ENCODE measurements at regions not wholly inside any gene's neighbourhood (a gene's known extent, or its start where the extent isn't known, plus 50 kb on each side); places are given as distances from the start of the nearest gene placed in this dataset.

DNA sequence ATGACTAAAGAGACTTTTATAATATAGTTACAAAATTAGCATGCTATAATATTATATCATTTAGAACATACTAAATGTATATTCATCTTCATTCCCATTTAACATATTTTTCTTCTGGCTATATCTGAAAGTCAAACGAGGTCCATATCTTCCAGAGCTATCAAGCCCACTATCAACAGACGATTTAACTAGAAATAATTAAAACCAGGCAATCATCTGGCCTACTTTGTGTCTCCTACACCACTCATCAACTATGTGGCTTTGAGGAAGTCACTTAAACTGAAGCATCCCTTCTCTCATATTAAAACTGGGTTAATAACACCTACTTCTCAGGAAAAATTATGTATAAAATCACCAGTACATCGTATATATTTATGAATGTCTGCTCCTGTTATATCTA is 1330.5 kb upstream of the PABPC4L start:
- TF ChIP-seq, protein P1, sequence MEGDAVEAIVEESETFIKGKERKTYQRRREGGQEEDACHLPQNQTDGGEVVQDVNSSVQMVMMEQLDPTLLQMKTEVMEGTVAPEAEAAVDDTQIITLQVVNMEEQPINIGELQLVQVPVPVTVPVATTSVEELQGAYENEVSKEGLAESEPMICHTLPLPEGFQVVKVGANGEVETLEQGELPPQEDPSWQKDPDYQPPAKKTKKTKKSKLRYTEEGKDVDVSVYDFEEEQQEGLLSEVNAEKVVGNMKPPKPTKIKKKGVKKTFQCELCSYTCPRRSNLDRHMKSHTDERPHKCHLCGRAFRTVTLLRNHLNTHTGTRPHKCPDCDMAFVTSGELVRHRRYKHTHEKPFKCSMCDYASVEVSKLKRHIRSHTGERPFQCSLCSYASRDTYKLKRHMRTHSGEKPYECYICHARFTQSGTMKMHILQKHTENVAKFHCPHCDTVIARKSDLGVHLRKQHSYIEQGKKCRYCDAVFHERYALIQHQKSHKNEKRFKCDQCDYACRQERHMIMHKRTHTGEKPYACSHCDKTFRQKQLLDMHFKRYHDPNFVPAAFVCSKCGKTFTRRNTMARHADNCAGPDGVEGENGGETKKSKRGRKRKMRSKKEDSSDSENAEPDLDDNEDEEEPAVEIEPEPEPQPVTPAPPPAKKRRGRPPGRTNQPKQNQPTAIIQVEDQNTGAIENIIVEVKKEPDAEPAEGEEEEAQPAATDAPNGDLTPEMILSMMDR (IDR thresholded peaks at IDR 0.05; ENCODE audit: insufficient read depth, low read depth, low read length, missing control alignments), result no peak
- DNase-seq (ENCODE audit: low read depth), result no peak
- H3K4me3 ChIP-seq (ENCODE audit: low read depth, low read length), result no peak overlapping the region

DNA sequence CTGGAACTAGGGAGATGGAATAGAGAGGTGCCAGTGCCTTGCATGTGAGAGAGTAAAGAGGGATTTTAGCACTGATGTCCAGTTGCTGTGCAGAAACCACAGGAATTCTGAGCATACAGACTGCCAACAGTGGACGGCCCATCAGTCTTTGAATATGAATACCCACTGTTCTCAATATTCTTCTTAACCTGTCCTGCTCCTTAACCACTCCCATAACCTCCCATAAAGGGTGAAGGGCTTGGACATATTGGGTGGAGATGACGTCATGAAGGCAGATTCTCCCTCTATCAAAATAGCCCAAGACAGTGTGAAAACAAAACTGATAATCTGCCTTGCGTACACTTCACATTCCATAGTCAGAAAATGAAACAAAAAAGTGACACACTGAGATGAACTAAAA is 1313.7 kb upstream of the PABPC4L start:
- TF ChIP-seq, protein P1 (IDR thresholded peaks at IDR 0.05; ENCODE audit: insufficient read depth, low read depth, low read length, missing control alignments), result no peak
- no peak for DNase-seq (ENCODE audit: low read depth)
- H3K4me3 ChIP-seq (ENCODE audit: low read depth, low read length), result no peak overlapping the region

DNA sequence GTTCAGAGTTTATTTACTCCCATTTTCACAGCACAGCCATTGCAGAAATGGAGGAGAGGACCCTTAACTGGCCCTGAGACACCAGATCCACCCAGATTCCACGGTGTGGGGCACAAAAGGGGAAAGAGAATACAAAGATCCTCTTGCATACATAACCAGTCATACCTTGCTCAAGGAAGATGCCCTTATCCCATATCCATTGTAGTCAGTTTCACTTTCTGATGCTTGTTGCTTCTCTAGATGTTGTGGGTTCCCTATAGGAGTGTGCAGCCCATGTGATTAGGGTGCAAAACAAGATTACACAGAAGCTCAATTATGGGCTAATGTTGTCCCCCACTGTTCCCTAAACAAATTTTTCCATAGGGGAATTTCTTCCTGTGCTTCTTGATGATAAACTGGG is 1309.0 kb upstream of the PABPC4L start:
- DNase-seq (ENCODE audit: low read depth), result no peak
- TF ChIP-seq, protein P1 (IDR thresholded peaks at IDR 0.05; ENCODE audit: insufficient read depth, low read depth, low read length, missing control alignments), result no peak
- H3K4me3 ChIP-seq (ENCODE audit: low read depth, low read length), result no peak overlapping the region

DNA sequence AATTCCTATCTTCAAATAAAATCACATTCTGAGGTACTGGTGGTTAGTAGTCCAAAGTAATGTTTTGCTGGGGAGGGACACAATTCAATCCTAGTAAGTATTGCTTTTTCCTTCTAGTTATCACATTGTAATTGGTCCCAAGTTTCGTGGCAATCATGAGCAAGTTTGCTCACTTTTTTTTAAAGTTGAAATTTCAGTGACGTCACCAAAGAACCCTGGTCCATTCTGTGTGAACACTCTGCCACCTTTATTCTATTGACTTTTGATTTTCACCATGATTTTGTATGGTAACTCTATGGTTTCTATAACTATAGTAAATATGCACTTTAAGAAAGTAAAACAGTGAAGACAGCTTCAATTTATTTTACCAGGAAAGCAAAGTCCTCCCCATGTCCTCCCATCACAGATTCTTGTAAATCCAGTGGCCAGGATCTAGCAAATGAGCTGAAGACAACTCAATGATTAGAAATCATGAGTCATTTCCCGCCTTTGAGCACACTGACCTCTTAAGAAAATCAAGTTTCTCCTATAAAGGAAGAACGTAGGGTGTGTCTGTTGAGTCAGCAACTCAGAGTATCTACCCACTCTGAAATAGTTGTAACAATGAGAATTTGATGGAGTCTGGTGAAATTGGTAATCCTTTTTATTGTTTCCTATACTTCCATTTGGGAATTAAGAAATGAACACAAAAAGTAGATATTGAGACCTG is 1306.6 kb upstream of the PABPC4L start:
- no peak overlapping the region for H3K4me3 ChIP-seq (ENCODE audit: low read depth, low read length)
- no peak for DNase-seq (ENCODE audit: low read depth)
- TF ChIP-seq, protein P1 (IDR thresholded peaks at IDR 0.05; ENCODE audit: insufficient read depth, low read depth, low read length, missing control alignments), result no peak

DNA sequence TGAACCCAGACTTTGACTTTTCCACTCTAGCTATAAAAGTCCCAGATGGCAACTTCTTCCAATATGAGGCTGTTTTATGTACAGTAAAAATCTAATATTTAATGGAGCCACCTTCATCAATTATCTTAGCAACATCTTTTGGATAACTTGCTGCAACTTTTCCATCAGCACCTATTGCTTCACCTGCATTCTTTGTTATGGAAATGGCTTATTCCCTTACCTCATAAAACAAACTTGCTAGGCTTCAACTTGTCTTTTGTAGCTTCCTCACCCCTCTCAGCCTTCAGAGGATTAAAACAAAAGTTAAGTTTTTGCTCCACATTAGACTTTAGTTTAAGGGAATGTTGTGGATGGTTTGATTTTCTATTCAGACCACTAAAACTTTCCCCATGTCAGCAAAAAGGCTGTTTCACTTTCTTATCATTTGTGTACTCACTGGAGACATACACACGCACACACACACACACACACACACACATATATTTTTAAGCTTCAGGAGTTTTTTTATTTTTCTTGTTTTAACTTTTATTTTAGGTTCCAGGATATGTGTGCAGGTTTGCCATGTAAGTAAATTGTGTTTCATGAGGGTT is 1296.1 kb upstream of the PABPC4L start:
- DNase-seq (ENCODE audit: low read depth), result no peak
- H3K4me3 ChIP-seq (ENCODE audit: low read depth, low read length), result no peak overlapping the region
- TF ChIP-seq, protein P1 (IDR thresholded peaks at IDR 0.05; ENCODE audit: insufficient read depth, low read depth, low read length, missing control alignments), result no peak

DNA sequence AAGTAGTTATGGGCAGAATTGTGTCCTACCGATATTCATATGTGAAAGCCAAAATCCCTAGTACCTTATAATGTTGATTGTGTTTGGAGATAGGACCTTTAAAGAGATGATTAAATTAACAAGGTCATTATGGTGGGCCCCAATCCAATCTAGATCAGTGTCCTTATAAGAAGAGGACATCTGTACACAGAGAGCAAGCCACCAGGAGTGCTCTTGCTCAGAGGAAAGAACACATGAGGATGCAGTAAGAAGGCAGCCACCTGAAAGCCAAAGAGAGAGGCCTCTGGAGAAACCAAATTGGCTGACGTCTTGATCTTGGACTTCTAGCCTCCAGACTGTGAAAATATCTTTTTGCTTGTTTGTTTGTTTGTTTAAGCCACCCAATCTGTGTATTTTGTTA is 1290.8 kb upstream of the PABPC4L start:
- no peak for DNase-seq (ENCODE audit: low read depth)
- TF ChIP-seq, protein P1 (IDR thresholded peaks at IDR 0.05; ENCODE audit: insufficient read depth, low read depth, low read length, missing control alignments), result no peak
- no peak overlapping the region for H3K4me3 ChIP-seq (ENCODE audit: low read depth, low read length)

DNA sequence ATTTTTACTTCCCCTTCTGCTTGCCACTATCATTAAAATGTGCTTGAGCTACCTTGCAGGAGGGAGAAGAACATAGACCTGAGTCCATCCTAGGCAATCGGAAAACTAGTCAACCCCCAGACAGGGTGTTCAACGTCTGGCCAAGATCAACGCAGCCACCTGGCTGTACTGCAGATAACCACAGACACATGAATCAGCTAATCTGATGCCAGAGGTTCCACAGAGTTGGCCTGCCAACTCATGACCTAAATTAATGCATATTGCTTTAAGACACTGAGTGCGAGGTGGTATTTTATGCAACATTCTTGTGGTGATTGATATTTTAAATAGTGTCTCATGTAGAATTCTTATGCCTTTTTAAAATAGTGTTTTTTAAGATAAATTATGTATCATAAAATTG is 1283.8 kb upstream of the PABPC4L start:
- H3K4me3 ChIP-seq (ENCODE audit: low read depth, low read length), result no peak overlapping the region
- TF ChIP-seq, protein P1 (IDR thresholded peaks at IDR 0.05; ENCODE audit: insufficient read depth, low read depth, low read length, missing control alignments), result no peak
- DNase-seq (ENCODE audit: low read depth), result no peak

All from GM12865 (cell line).